HEK293 (cell line): ENCODE measurements at regions not wholly inside any gene's neighbourhood (a gene's known extent, or its start where the extent isn't known, plus 50 kb on each side); places are given as distances from the start of the nearest gene placed in this dataset.

Experiments
- REPIN1 ChIP-seq: fragments of 450-650 bp; formaldehyde crosslinking; IDR thresholded peaks from 2 replicates; pipeline ENCODE4 v1.5.1; 2017; ENCODE audit warnings: missing biosample characterization, missing genetic modification characterization, low read depth
- SP2 ChIP-seq: fragments of 450-650 bp; formaldehyde crosslinking; IDR thresholded peaks from 2 replicates; pipeline ENCODE4 v1.5.1; 2016; ENCODE audit warnings: missing biosample characterization, missing genetic modification characterization
- ZBTB21 ChIP-seq: fragments of 450-650 bp; formaldehyde crosslinking; IDR thresholded peaks from 2 replicates; pipeline ENCODE4 v1.5.1; 2017; ENCODE audit warnings: missing biosample characterization, missing genetic modification characterization

DNA sequence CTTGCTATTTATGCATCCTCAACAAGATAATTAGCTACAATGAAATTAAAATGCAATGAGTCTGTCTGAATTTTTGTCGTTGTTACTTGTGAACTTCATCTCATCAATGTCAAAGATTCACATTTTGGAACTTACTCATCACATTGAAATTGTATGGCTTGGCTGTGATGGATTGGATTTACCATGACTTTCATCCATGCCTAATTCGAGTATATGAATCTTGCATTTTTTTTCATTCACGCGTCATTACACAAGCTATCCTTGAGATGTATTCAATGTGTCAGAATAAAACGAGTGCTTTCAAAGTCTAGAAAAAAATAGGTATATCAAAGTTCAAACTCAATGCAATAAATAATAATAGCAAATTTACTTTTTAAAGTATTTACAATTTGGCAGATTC, 265.3 kb downstream of the MAP2K6 start:
- TF ChIP-seq REPIN1 (no peak), SP2 (tag by site-specific recombination) (no peak), ZBTB21 (tag by site-specific recombination) (no peak)
